ENCODE measurements at regions not wholly inside any gene's neighbourhood (a gene's known extent, or its start where the extent isn't known, plus 50 kb on each side); places are given as distances from the start of the nearest gene placed in this dataset.

DNA sequence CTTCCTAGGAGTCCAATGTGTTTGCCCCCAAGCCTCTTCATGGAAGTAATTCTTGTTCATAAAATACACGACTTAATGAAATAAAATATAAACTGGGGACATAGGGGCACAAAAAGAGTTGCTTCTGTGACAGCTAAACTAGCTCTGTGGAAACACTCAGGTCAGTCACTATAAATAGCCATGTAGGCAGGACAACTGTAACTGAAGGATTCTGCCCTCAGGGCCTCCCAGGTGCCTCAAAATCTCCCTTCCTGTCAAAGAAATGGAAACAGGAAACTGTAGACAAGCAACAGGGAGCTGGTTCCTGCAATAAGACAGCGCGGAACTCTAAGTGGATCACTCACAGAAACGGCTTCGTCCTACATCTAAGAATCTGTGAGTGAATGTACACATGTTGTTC is 178.1 kb upstream of the ZFHX3 start:
- POLR2A ChIA-PET = no interaction called here
- DNase-seq (ENCODE audit: extremely low spot score) = no peak
- CTCF ChIA-PET = interaction anchor here (0.7 to 1.2 kb wide), 2 partner anchors 12 to 20 kb away, joined by 3 to 4 read pairs; no protein-coding TSS in a partner anchor
- TF ChIP-seq CTCF (IDR thresholded peaks at IDR 0.05; ENCODE audit: control extremely low read depth, extremely low read depth, low read depth, missing control alignments) = no peak

- CTCF ChIA-PET = no interaction called here
- DNase-seq (ENCODE audit: extremely low spot score) = no peak
- POLR2A ChIA-PET = no interaction called here
- no peak for TF ChIP-seq CTCF (IDR thresholded peaks at IDR 0.05; ENCODE audit: control extremely low read depth, extremely low read depth, low read depth, missing control alignments)
These were observed 172.9 kb upstream of the ZFHX3 start for GRCh38 chr16:73220836-73221235.

DNA sequence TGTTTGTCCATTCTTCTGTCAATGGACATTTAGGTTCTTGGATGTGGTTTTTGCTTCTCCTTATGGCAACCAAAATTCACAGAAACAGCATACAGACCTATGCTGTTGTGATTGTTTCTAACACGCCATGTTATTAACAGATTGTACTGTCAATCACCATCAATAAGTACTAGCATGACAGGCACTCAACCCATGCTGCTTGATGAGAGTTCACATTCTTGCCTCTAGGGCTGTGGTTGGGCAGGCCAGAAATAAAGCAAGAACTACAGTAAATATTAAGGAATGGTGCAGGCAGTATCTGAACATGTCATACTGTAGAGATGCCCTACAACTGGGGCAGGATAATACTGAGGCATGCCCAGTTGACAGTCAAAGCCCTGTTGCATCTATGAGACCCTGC is 171.2 kb upstream of the ZFHX3 start:
- POLR2A ChIA-PET = no interaction called here
- no peak for TF ChIP-seq CTCF (IDR thresholded peaks at IDR 0.05; ENCODE audit: control extremely low read depth, extremely low read depth, low read depth, missing control alignments)

DNA sequence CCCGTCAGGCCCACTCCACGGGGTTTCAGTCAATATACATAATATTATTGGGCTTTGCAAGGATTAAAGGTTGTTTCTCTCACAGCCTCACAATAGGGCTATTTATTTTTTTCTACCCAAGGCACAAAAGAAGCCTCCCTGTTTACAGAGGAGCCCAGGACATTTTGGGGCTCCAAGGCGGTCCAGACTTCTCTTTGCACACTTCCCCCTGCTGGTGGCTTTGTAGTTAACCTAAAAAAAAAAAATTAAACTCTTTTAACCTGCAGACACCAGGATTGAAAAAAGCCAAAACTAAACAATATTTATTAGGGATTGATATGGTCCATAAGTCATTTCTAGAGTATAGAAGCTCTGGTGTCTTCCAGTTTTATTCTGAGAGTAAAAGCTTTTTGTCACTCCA is 169.7 kb upstream of the ZFHX3 start:
- TF ChIP-seq CTCF (IDR thresholded peaks at IDR 0.05; ENCODE audit: control extremely low read depth, extremely low read depth, low read depth, missing control alignments) = no peak
- POLR2A ChIA-PET = no interaction called here
- DNase-seq (ENCODE audit: extremely low spot score) = no peak
- CTCF ChIA-PET = no interaction called here

More for the DNA sequence above, 171.2 kb upstream of the ZFHX3 start:
- DNase-seq (ENCODE audit: extremely low spot score) = no peak
- CTCF ChIA-PET = no interaction called here

DNA sequence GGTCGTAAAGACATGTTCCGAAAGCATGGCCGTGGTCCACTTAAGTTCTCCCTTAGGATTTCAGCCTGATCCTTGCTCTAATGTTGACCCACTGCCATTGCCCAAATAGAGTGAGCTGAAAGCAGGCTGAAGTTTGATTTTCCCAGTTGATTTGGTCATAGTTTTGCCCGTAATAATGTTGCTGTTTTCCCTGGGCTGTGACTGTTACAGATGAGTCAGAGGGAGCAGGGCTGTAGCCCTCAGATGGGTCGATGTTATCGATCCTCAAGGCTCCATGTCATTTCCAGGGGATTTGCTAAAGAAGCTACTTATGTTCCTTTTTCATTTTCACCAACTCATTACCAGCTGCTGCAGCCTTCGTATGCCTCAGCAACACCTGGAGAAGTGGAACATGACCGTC is 169.0 kb upstream of the ZFHX3 start:
- CTCF ChIA-PET = interaction anchor here (0.7 kb wide), 1 partner anchor 14 kb away, joined by 3 read pairs; no protein-coding TSS in a partner anchor
- DNase-seq (ENCODE audit: extremely low spot score) = no peak
- no peak for TF ChIP-seq CTCF (IDR thresholded peaks at IDR 0.05; ENCODE audit: control extremely low read depth, extremely low read depth, low read depth, missing control alignments)
- POLR2A ChIA-PET = no interaction called here

GRCh38 chr16:73215678-73216377 is 167.9 kb upstream of the ZFHX3 start:
- no peak for DNase-seq (ENCODE audit: extremely low spot score)
- TF ChIP-seq CTCF (IDR thresholded peaks at IDR 0.05; ENCODE audit: control extremely low read depth, extremely low read depth, low read depth, missing control alignments) = no peak
- ChIA-PET CTCF (interaction anchor here (0.7 to 1.0 kb wide), 2 partner anchors 11 to 13 kb away, joined by 3 to 4 read pairs; no protein-coding TSS in a partner anchor), POLR2A (no interaction called here)

All from GM10248 (cell line).